HG03097 (cell line): ENCODE measurements at regions not wholly inside any gene's neighbourhood (a gene's known extent, or its start where the extent isn't known, plus 50 kb on each side); places are given as distances from the start of the nearest gene placed in this dataset.
"Not testable (repeated sequence)": the region's sequence is repeated elsewhere in the genome, so short reads cannot be mapped to it uniquely, and the experiment has no call there.

Source experiments
- ATAC-seq: cut with Tn5 transposase; IDR thresholded peaks from one replicate; pipeline ENCODE4 v1.9.1; 2021; ENCODE audit not compliant: unreplicated experiment, low FRiP score

GRCh38 chr20:18876394-18876793 lies 62.8 kb downstream of the SCP2D1 start:
- not testable (repeated sequence) for ATAC-seq

- ATAC-seq: no peak
These were observed 65.7 kb downstream of the SCP2D1 start for GRCh38 chr20:18879262-18879661.

GRCh38 chr20:18886756-18887155 lies 73.2 kb downstream of the SCP2D1 start:
- no peak for ATAC-seq

- ATAC-seq: no peak
These were observed 88.6 kb downstream of the SCP2D1 start for GRCh38 chr20:18901980-18902737.

- no peak for ATAC-seq
These were observed 90.6 kb downstream of the SCP2D1 start for GRCh38 chr20:18904192-18904591.

- ATAC-seq: no peak
These were observed 91.0 kb downstream of the SCP2D1 start for GRCh38 chr20:18904624-18905023.

GRCh38 chr20:18906046-18906445 lies 92.5 kb downstream of the SCP2D1 start:
- ATAC-seq: no peak

- ATAC-seq: no peak
These were observed 93.8 kb downstream of the SCP2D1 start for GRCh38 chr20:18907353-18907752.

- ATAC-seq: no peak
These were observed 94.5 kb downstream of the SCP2D1 start for GRCh38 chr20:18908109-18908508.

GRCh38 chr20:18909254-18909653 lies 95.7 kb downstream of the SCP2D1 start:
- ATAC-seq: no peak

GRCh38 chr20:18913701-18914100 lies 100.1 kb downstream of the SCP2D1 start:
- ATAC-seq: no peak

- no peak for ATAC-seq
These were observed 101.2 kb downstream of the SCP2D1 start for GRCh38 chr20:18914796-18915195.

GRCh38 chr20:18916886-18917750 lies 103.5 kb downstream of the SCP2D1 start:
- no peak for ATAC-seq

- no peak for ATAC-seq
These were observed 106.4 kb downstream of the SCP2D1 start for GRCh38 chr20:18919996-18920395.

GRCh38 chr20:18921291-18921690 lies 107.7 kb downstream of the SCP2D1 start:
- ATAC-seq: no peak

GRCh38 chr20:18922251-18922650 lies 108.7 kb downstream of the SCP2D1 start:
- no peak for ATAC-seq

- ATAC-seq: no peak
These were observed 109.3 kb downstream of the SCP2D1 start for GRCh38 chr20:18922898-18923297.

GRCh38 chr20:18926965-18927364 lies 113.4 kb downstream of the SCP2D1 start:
- no peak for ATAC-seq

GRCh38 chr20:18928626-18929025 lies 115.0 kb downstream of the SCP2D1 start:
- ATAC-seq: no peak

- ATAC-seq: no peak
These were observed 116.2 kb downstream of the SCP2D1 start for GRCh38 chr20:18929800-18930199.

- ATAC-seq: no peak
These were observed 130.0 kb downstream of the SCP2D1 start for GRCh38 chr20:18943542-18943941.

GRCh38 chr20:18956890-18957289 lies 143.3 kb downstream of the SCP2D1 start:
- ATAC-seq: no peak
